ENCODE measurements at regions not wholly inside any gene's neighbourhood (a gene's known extent, or its start where the extent isn't known, plus 50 kb on each side); places are given as distances from the start of the nearest gene placed in this dataset.

DNA sequence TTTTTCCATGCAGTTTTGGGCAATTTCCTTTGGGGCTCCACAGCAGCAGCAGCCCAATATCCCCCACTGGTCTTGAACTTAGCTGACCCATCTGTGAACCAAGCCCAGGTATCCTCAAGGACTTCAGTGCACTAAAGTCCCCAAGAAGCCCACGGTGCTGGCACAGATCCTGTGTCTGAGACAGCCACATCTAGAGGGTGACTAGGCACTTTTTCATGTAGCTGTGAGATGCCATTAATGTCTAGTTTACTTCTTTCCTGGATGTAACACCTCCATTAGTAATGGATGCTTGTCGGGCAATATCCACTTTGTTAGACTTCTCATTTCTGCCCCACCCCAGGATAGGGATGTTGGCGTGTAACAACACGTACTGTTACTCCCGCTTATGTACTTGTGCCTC is 117.9 kb downstream of the GPCPD1 start:
- TF ChIP-seq, protein P1, sequence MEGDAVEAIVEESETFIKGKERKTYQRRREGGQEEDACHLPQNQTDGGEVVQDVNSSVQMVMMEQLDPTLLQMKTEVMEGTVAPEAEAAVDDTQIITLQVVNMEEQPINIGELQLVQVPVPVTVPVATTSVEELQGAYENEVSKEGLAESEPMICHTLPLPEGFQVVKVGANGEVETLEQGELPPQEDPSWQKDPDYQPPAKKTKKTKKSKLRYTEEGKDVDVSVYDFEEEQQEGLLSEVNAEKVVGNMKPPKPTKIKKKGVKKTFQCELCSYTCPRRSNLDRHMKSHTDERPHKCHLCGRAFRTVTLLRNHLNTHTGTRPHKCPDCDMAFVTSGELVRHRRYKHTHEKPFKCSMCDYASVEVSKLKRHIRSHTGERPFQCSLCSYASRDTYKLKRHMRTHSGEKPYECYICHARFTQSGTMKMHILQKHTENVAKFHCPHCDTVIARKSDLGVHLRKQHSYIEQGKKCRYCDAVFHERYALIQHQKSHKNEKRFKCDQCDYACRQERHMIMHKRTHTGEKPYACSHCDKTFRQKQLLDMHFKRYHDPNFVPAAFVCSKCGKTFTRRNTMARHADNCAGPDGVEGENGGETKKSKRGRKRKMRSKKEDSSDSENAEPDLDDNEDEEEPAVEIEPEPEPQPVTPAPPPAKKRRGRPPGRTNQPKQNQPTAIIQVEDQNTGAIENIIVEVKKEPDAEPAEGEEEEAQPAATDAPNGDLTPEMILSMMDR (IDR thresholded peaks at IDR 0.05; ENCODE audit: low read depth, low read length, missing control alignments), result no peak
- no peak for DNase-seq (ENCODE audit: extremely low read depth, low read depth)
- H3K4me3 ChIP-seq (replicated peaks; ENCODE audit: low read depth, low read length), result no peak overlapping the region

DNA sequence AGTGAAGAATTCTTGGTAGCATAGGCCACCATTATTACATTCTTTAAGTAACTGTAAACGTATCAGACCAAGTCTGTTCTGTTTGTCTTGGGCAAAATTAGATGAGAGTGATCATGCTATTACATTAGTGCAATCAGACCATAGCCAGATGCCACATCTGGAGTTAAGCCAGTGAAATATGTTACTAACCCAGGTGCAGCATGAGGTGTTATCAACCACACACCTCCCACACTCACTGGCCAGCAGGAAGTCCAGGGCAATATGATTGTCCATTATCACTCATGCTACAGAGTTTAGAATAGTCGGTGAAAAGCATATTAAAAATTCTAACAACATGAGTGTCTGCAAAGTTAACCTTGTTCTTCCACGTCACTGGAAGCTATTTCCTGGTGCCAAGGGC is 119.4 kb downstream of the GPCPD1 start:
- DNase-seq (ENCODE audit: extremely low read depth, low read depth), result no peak
- H3K4me3 ChIP-seq (replicated peaks; ENCODE audit: low read depth, low read length), result no peak overlapping the region
- TF ChIP-seq, protein P1 (IDR thresholded peaks at IDR 0.05; ENCODE audit: low read depth, low read length, missing control alignments), result no peak

DNA sequence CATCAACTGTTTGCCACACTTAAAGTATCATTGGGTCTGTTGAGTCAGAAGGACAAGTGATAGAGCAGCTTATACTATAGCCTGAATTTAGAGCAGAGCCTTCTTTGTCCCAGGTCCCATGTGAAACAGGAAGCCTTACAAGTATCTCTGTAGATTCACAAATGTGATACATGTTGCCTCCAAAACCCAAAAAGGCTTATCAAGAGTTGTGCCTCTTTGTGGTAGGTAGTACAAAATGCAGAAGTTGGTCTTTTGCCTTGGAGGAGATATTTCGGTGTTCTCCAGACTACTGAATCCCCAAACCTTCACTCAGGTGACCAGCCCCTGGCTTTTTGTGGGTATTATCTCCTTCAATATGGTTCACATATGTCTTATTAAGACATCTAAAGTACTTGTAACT is 121.2 kb downstream of the GPCPD1 start:
- no peak for DNase-seq (ENCODE audit: extremely low read depth, low read depth)
- TF ChIP-seq, protein P1 (IDR thresholded peaks at IDR 0.05; ENCODE audit: low read depth, low read length, missing control alignments), result no peak
- H3K4me3 ChIP-seq (replicated peaks; ENCODE audit: low read depth, low read length), result no peak overlapping the region

DNA sequence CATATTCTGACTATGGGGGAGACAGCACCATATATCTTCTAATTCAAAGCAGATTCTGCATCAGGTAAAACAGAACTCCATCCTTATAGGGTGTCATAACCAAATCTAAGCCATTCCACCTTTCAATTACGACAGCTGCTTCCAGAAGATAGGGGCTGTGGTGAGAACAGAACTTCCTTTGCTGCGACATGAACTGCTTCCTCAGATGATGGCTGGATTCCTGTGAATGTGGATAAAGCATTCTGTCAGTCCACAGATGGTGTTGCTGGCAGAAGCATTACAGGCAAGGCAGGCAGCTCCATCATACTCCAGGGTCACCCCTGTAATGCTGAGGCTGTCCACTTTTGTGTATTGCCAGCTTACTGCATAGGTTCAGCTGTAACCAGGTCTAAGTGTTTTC is 122.0 kb downstream of the GPCPD1 start:
- TF ChIP-seq, protein P1 (IDR thresholded peaks at IDR 0.05; ENCODE audit: low read depth, low read length, missing control alignments), result no peak
- no peak overlapping the region for H3K4me3 ChIP-seq (replicated peaks; ENCODE audit: low read depth, low read length)
- no peak for DNase-seq (ENCODE audit: extremely low read depth, low read depth)

DNA sequence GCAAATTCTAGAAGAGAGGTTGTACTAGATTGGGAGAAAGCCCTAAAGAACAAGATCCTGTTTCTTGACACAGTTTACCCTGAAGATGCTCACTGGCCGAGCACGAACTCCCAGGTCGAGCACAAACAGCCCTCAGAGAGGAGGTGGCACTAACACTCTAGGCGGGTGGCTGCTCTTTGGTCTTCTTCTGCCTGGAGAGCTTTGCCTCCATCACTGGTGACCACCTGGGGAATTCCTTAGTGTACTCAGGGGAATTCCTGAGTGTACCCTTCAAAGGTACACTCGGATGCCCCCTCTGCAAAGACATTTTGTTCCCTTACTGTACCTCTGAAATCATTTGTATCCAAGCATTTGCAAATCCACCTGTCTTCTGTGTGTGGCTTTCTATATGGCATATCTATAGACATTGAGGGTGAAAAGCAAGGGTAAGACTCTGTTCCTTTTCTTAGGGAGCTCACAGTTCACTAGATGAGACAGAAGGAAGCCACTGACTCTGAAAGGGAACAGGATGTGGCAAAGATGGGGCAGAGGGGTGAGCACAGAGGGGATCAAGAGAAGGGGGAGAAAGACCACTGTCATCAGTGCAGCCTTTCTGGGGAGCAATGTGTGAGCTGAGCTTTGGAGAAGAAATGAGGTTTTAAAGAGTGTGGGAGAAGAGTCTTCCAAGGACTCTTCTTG is 124.3 kb downstream of the GPCPD1 start:
- DNase-seq (ENCODE audit: extremely low read depth, low read depth), result no peak
- TF ChIP-seq, protein P1 (IDR thresholded peaks at IDR 0.05; ENCODE audit: low read depth, low read length, missing control alignments), result no peak
- H3K4me3 ChIP-seq (replicated peaks; ENCODE audit: low read depth, low read length), result no peak overlapping the region

DNA sequence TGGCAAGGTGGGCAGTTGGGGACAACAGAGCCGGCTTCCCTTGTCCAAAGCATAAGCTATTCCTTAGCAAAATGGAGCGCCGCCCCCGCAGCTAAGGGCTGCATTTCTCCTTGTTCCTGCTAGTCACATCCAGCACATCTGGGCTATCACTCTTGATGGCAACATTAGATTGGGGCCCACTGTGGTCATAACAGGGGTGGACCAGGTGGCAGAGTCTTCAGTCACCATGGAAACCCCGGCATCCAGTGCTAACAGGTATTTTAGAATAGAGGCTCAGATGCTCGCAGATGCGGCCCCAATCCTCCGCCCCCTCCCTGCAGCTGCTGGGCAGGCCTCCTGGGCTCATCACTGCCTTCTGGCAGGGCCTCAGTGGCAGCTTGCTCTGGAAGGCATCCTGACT is 125.9 kb downstream of the GPCPD1 start:
- no peak for DNase-seq (ENCODE audit: extremely low read depth, low read depth)
- H3K4me3 ChIP-seq (replicated peaks; ENCODE audit: low read depth, low read length), result no peak overlapping the region
- TF ChIP-seq, protein P1 (IDR thresholded peaks at IDR 0.05; ENCODE audit: low read depth, low read length, missing control alignments), result no peak

DNA sequence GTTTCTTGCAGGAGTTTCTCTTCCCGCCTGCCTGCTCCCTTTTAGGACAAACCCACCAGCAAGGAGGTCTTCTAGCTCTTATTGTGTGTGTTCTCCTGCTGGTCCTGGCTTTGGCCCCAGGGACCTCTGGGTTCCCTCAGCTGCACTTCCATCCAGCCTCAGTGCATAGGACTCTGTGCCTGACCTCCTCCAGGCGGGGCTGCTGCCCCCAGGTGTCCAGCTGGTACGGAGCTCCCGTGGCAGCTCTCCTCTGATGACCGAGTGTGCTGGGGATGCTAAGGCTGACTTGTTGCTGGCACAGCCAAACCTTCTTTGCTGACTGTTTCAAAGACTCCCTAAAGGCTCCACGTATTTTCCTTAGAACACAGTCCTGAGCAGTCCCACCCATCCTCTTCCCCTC is 126.5 kb downstream of the GPCPD1 start:
- no peak for DNase-seq (ENCODE audit: extremely low read depth, low read depth)
- TF ChIP-seq, protein P1 (IDR thresholded peaks at IDR 0.05; ENCODE audit: low read depth, low read length, missing control alignments), result no peak
- no peak overlapping the region for H3K4me3 ChIP-seq (replicated peaks; ENCODE audit: low read depth, low read length)
